Smooth muscle cell (in vitro differentiated cells): ENCODE measurements at regions not wholly inside any gene's neighbourhood (a gene's known extent, or its start where the extent isn't known, plus 50 kb on each side); places are given as distances from the start of the nearest gene placed in this dataset.

Source experiments
- DNase-seq: peaks from one replicate; lab custom pipeline; 2025; ENCODE audit not compliant: unreplicated experiment; lab: John Stamatoyannopoulos, UW
- H2AFZ ChIP-seq: fragments of 200-600 bp; sonication (generic); 2 replicates; pipeline ENCODE4 v1.6.0; 2016; ENCODE audit warnings: antibody characterized with exemption, low read depth, mild to moderate bottlenecking
- H3F3A ChIP-seq: fragments of 200-600 bp; sonication (generic); 2 replicates; pipeline ENCODE4 v1.6.0; 2017; ENCODE audit warnings: antibody characterized with exemption, low read depth
- H3K27ac ChIP-seq: fragments of 200-600 bp; sonication (generic); 2 replicates; pipeline ENCODE4 v1.5.1; 2016; ENCODE audit warnings: low read depth, mild to moderate bottlenecking
- H3K27me3 ChIP-seq: fragments of 200-600 bp; sonication (generic); 2 replicates; pipeline ENCODE4 v1.6.1; 2016; ENCODE audit warnings: low read depth, mild to moderate bottlenecking
- H3K36me3 ChIP-seq: fragments of 200-600 bp; sonication (generic); 2 replicates; pipeline ENCODE4 v1.5.1; 2016; ENCODE audit warnings: low read depth
- H3K4me1 ChIP-seq: fragments of 200-600 bp; sonication (generic); 2 replicates; pipeline ENCODE4 v1.5.1; 2016; ENCODE audit warnings: low read depth
- H3K4me2 ChIP-seq: fragments of 200-600 bp; sonication (generic); 2 replicates; pipeline ENCODE4 v1.6.0; 2016; ENCODE audit warnings: mild to moderate bottlenecking
- H3K4me3 ChIP-seq: fragments of 200-600 bp; sonication (generic); 2 replicates; pipeline ENCODE4 v1.5.1; 2016; ENCODE audit warnings: mild to moderate bottlenecking
- H3K79me2 ChIP-seq: fragments of 200-600 bp; sonication (generic); 2 replicates; pipeline ENCODE4 v1.6.0; 2016; ENCODE audit warnings: low read depth, mild to moderate bottlenecking
- H3K9ac ChIP-seq: fragments of 200-600 bp; sonication (generic); 2 replicates; pipeline ENCODE4 v1.6.0; 2016; ENCODE audit warnings: low read depth
- H3K9me3 ChIP-seq: fragments of 200-600 bp; sonication (generic); replicated peaks from 2 replicates; pipeline ENCODE4 v1.5.1; 2016; ENCODE audit warnings: low read depth
- H4K20me1 ChIP-seq: fragments of 200-600 bp; sonication (generic); 2 replicates; pipeline ENCODE4 v1.6.0; 2016; ENCODE audit warnings: low read depth
- WGBS: methylation state at CpG from one replicate; pipeline ENCODE4 v1.1.7; 2016; ENCODE audit warnings: low lambda C conversion rate; 5-methylcytosine and 5-hydroxymethylcytosine counted together
- TF ChIP-seq, protein P1 (sequence below): fragments of 200-600 bp; sonication (generic); IDR thresholded peaks from 2 replicates; pipeline ENCODE4 v1.5.1; 2017; ENCODE audit warnings: borderline replicate concordance, mild to moderate bottlenecking, antibody characterized with exemption; ENCODE audit not compliant: insufficient read depth, poor library complexity, severe bottlenecking

DNA sequence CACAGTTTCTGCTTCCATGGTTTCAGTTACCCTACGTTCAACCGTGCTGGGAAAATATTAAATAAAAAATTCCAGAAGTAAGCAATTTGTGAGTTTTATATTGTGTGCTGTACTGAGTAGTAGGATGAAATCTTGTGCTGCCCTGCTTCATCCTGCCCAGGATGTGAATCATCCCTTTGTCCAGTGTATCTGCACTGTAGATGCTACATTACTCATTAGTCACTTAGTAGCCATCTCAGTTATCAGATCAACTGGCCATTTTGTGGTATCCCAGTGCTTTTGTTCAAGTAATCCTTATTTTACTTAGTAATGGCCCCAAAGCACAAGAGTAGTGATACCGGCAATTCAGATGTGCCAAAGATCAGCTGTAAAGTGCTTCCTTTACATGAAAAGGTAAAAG, 97.9 kb downstream of the COX18 start:
- H3K9me3 ChIP-seq, result no peaks in the 10 kb centered on the region
- H3K27ac ChIP-seq, result peak overlapping the region; percentile 48
- DNase-seq, result no peak
- no peaks in the 10 kb centered on the region for H3K27me3 ChIP-seq
- H3K9ac ChIP-seq, result no peak overlapping the region
- H3K4me3 ChIP-seq, result no peak overlapping the region
- H3K4me2 ChIP-seq, result peak overlapping the region; percentile 34
- H3K79me2 ChIP-seq, result no peaks in the 10 kb centered on the region
- H2AFZ ChIP-seq, result no peak overlapping the region
- no peaks in the 10 kb centered on the region for H3F3A ChIP-seq
- peaks cover 6% of the 10 kb centered on the region for H3K4me1 ChIP-seq
- TF ChIP-seq, protein P1, sequence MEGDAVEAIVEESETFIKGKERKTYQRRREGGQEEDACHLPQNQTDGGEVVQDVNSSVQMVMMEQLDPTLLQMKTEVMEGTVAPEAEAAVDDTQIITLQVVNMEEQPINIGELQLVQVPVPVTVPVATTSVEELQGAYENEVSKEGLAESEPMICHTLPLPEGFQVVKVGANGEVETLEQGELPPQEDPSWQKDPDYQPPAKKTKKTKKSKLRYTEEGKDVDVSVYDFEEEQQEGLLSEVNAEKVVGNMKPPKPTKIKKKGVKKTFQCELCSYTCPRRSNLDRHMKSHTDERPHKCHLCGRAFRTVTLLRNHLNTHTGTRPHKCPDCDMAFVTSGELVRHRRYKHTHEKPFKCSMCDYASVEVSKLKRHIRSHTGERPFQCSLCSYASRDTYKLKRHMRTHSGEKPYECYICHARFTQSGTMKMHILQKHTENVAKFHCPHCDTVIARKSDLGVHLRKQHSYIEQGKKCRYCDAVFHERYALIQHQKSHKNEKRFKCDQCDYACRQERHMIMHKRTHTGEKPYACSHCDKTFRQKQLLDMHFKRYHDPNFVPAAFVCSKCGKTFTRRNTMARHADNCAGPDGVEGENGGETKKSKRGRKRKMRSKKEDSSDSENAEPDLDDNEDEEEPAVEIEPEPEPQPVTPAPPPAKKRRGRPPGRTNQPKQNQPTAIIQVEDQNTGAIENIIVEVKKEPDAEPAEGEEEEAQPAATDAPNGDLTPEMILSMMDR, result no peak
- 46% methylated on average over 3 of the region's 3 CpGs for WGBS
- no peaks in the 10 kb centered on the region for H4K20me1 ChIP-seq
- H3K36me3 ChIP-seq, result no peaks in the 10 kb centered on the region

GRCh38 chr4:72970756-72971155, 98.8 kb downstream of the COX18 start:
- H4K20me1 ChIP-seq, result no peaks in the 10 kb centered on the region
- H3K27ac ChIP-seq, result peak overlapping the region; percentile 48
- no peak overlapping the region for H3K4me2 ChIP-seq
- TF ChIP-seq, protein P1, result no peak
- no peak overlapping the region for H2AFZ ChIP-seq
- DNase-seq, result no peak
- H3K4me1 ChIP-seq, result peaks cover 6% of the 10 kb centered on the region
- H3K4me3 ChIP-seq, result no peak overlapping the region
- H3K9ac ChIP-seq, result no peak overlapping the region
- H3K79me2 ChIP-seq, result no peaks in the 10 kb centered on the region
- no peaks in the 10 kb centered on the region for H3K36me3 ChIP-seq
- H3F3A ChIP-seq, result no peaks in the 10 kb centered on the region
- H3K9me3 ChIP-seq, result no peaks in the 10 kb centered on the region
- H3K27me3 ChIP-seq, result no peaks in the 10 kb centered on the region
- WGBS, result 90% methylated on average over 2 of the region's 2 CpGs

DNA sequence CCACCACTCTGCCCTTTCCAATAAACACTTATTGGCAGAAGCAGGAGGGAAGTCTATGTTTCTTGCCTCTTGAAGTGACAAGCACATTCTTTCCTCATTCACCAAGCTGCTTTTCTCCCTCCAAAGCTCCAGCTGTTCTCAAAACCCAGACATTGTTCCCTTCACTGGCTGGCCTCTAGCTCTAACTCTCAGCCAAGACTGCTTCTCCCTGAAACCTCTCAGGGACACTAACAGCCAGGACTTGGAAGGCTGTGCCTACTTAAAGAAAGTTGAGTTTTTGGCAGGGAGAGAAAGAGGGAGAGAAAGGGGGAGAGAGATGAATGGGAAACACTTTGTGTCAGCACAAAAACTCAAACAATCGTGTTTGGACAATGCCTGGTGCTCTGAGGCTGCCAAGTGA, 99.5 kb downstream of the COX18 start:
- WGBS, result 77% methylated on average over 1 of the region's 1 CpG
- no peaks in the 10 kb centered on the region for H3K27me3 ChIP-seq
- H3K9me3 ChIP-seq, result no peaks in the 10 kb centered on the region
- DNase-seq, result no peak
- no peak overlapping the region for H2AFZ ChIP-seq
- no peak overlapping the region for H3K4me2 ChIP-seq
- H3K9ac ChIP-seq, result no peak overlapping the region
- no peaks in the 10 kb centered on the region for H3K36me3 ChIP-seq
- no peak overlapping the region for H3K4me3 ChIP-seq
- TF ChIP-seq, protein P1, result no peak
- H4K20me1 ChIP-seq, result no peaks in the 10 kb centered on the region
- H3K79me2 ChIP-seq, result no peaks in the 10 kb centered on the region
- peaks cover 6% of the 10 kb centered on the region for H3K4me1 ChIP-seq
- H3F3A ChIP-seq, result no peaks in the 10 kb centered on the region
- H3K27ac ChIP-seq, result no peak overlapping the region

GRCh38 chr4:72966652-72967051, 102.9 kb downstream of the COX18 start:
- H3K9me3 ChIP-seq, result no peaks in the 10 kb centered on the region
- no peaks in the 10 kb centered on the region for H3K27me3 ChIP-seq
- H3K4me1 ChIP-seq, result peaks cover 6% of the 10 kb centered on the region
- H3K4me3 ChIP-seq, result no peak overlapping the region
- H2AFZ ChIP-seq, result no peak overlapping the region
- no peak overlapping the region for H3K9ac ChIP-seq
- H3K4me2 ChIP-seq, result no peak overlapping the region
- no peaks in the 10 kb centered on the region for H3K36me3 ChIP-seq
- WGBS, result 80% methylated on average over 1 of the region's 1 CpG
- no peaks in the 10 kb centered on the region for H4K20me1 ChIP-seq
- TF ChIP-seq, protein P1, result no peak
- DNase-seq, result no peak
- no peaks in the 10 kb centered on the region for H3K79me2 ChIP-seq
- H3K27ac ChIP-seq, result no peak overlapping the region
- no peaks in the 10 kb centered on the region for H3F3A ChIP-seq
